Naive thymus-derived CD8-positive, alpha-beta T cell (primary cell): ENCODE measurements at regions not wholly inside any gene's neighbourhood (a gene's known extent, or its start where the extent isn't known, plus 50 kb on each side); places are given as distances from the start of the nearest gene placed in this dataset.
A peak's percentile ranks its signal among the peaks of the same experiment; 100 is the strongest.
"Not testable (repeated sequence)": the region's sequence is repeated elsewhere in the genome, so short reads cannot be mapped to it uniquely, and the experiment has no call there.

Experiments
- ATAC-seq, 2 donors: fragments of 150-1000 bp; cut with Tn5 transposase in 1 of 2; sonication (Bioruptor Pico), chemical (Tn5 transposase) in 1 of 2; 1 replicate in 1 of 2; 2 replicates in 1 of 2; pipeline ENCODE4 v1.10.0; 2021; ENCODE audit warnings: mild to moderate bottlenecking in 2 of 2, moderate library complexity in 2 of 2
- POLR2A ChIA-PET: fragments of 350-600 bp; sonication (Branson Sonifier 250); formaldehyde crosslinking; loops from one replicate; lab custom pipeline; 2021; ENCODE audit warnings: antibody characterized with exemption; lab: Charles Lee
- DNase-seq, 10 donors: peaks; one replicate each; pipeline versions ENCODE4 v3.0.0 to v3.0.0-alpha.2; 2020 to 2022
- H3K27ac Mint-ChIP-seq, 10 donors: one replicate each; pipeline ENCODE4 v1.8.0; 2020 to 2022; ENCODE audit warnings: mild to moderate bottlenecking in 10 of 10, mixed read lengths in 10 of 10, moderate library complexity in 4 of 10, inconsistent platforms in 1 of 10
- H3K27me3 Mint-ChIP-seq, 5 donors: one replicate each; pipeline ENCODE4 v1.8.0; 2021 to 2022; ENCODE audit warnings: mixed read lengths in 5 of 5
- H3K36me3 Mint-ChIP-seq, 3 donors: one replicate each; pipeline ENCODE4 v1.8.0; 2020 to 2022; ENCODE audit warnings: mixed read lengths in 3 of 3, mild to moderate bottlenecking in 2 of 3, inconsistent platforms in 1 of 3
- H3K4me1 Mint-ChIP-seq, 4 donors: one replicate each; pipeline ENCODE4 v1.8.0; 2021 to 2022; ENCODE audit warnings: mixed read lengths in 4 of 4
- H3K4me3 Mint-ChIP-seq, 10 donors: one replicate each; pipeline ENCODE4 v1.8.0; 2020 to 2022; ENCODE audit warnings: mild to moderate bottlenecking in 10 of 10, mixed read lengths in 10 of 10, moderate library complexity in 6 of 10, inconsistent platforms in 1 of 10
- H3K9me3 Mint-ChIP-seq, 9 donors: one replicate each; pipeline ENCODE4 v1.8.0; 2020 to 2022; ENCODE audit warnings: mixed read lengths in 9 of 9, mild to moderate bottlenecking in 3 of 9, inconsistent platforms in 1 of 9, moderate library complexity in 1 of 9

- POLR2A ChIA-PET = no interaction called here
- no peak overlapping the region for H3K27ac Mint-ChIP-seq
These were observed 76.8 kb downstream of the PHLDA1 start for GRCh38 chr12:75954749-75955148.

DNA sequence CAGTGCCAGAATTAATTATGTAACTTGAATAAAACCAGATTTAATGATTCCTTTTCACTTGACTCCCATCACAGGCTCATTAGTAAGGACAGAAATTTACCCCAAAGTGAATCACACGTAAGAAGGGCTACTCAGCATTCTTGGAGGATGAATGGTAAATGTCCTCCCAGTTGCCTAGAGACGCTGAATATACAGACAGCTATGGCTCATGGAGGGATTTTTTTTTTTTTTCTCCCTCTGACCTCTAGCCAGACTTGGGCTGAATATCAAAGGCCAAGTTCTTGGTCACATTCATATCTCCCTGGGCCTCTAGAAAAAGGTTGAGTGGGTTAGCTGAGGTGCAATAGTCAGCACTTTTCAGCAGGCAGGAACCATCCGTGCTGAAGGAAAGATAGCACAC lies 77.5 kb downstream of the PHLDA1 start:
- Mint-ChIP-seq H3K27ac (no peak overlapping the region), H3K4me1 (peaks cover 0 to 6% (median 4%) of the 10 kb centered on the region in 4 donors), H3K27me3 (no peaks in the 10 kb centered on the region), H3K36me3 (no peaks in the 10 kb centered on the region), H3K9me3 (no peaks in the 10 kb centered on the region), H3K4me3 (no peak overlapping the region)
- POLR2A ChIA-PET = no interaction called here
- ATAC-seq (no peak), DNase-seq (no peak)

More at GRCh38 chr12:75954749-75955148, 76.8 kb downstream of the PHLDA1 start:
- ATAC-seq (no peak), DNase-seq (no peak)
- Mint-ChIP-seq H3K36me3 (no peaks in the 10 kb centered on the region), H3K27me3 (no peaks in the 10 kb centered on the region), H3K4me3 (no peak overlapping the region), H3K9me3 (no peaks in the 10 kb centered on the region), H3K4me1 (peaks cover 0 to 10% (median 7%) of the 10 kb centered on the region in 4 donors)

DNA sequence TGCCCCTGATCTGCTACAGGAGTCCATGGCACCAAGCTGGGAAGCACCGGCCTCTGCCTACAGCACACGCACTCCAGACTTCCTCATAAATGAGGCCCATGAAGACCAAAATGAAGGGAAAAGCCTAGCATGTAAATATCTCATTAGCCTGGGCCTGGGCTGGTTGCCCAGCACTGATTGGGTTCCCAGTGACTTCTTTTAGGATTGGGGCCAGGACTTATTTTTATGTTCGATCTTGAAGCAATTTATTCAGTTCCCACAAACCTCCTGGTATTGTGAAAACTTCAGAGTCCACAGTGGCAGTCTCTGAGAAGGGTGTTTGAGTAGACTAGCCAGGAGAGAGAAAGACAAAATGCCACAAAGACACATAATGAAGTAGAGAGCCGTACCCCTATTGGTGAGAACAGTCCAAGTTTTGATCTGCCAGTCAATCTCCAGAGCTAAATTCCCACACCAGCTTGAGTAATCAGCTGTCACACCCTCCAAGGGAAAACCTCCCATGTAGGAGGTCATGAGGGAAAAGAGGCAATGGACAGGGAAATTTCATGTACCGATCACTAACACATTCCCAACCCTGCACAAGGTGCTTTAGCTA lies 78.2 kb downstream of the PHLDA1 start:
- ATAC-seq (no peak), DNase-seq (no peak)
- no peak overlapping the region for H3K27ac Mint-ChIP-seq
- no peak overlapping the region for H3K4me3 Mint-ChIP-seq
- POLR2A ChIA-PET = no interaction called here
- no peaks in the 10 kb centered on the region for H3K27me3 Mint-ChIP-seq
- no peaks in the 10 kb centered on the region for H3K9me3 Mint-ChIP-seq
- no peaks in the 10 kb centered on the region for H3K36me3 Mint-ChIP-seq
- peaks cover 0 to under 1% (median 0%) of the 10 kb centered on the region in 4 donors for H3K4me1 Mint-ChIP-seq

- Mint-ChIP-seq H3K27ac (peak overlapping the region in 1 of 10 donors; percentile 65), H3K9me3 (no peaks in the 10 kb centered on the region), H3K27me3 (no peaks in the 10 kb centered on the region), H3K4me3 (no peak overlapping the region), H3K36me3 (no peaks in the 10 kb centered on the region), H3K4me1 (no peaks in the 10 kb centered on the region)
- DNase-seq (no peak), ATAC-seq (no peak)
- POLR2A ChIA-PET = no interaction called here
These were observed 79.9 kb downstream of the PHLDA1 start for GRCh38 chr12:75951399-75952278.

DNA sequence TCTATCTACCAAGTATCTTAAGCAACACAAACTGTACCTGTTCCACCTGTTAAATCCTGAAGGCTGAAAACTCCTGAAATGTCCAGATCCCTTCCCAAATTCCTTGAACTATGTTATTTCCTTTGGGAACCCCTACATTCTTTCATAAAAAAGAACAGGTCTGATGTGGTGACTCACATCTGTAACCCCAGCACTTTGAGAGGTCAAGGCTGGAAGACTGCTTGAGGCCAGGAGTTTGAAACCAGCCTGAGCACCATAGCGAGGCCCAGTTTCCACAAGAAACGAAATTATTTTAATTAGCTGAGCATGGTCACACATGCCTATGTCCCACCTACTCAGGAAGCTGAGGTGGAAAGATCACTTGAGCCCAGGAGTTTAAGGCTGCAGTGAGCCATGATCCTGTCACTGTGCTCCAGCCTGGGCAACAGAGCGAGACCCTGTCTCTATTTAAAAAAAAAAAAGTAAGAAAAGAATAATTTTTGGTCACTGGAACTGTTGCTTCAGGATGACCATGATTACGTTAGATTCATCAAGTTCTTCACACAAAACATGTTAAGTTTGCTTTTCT lies 84.3 kb downstream of the PHLDA1 start:
- no peaks in the 10 kb centered on the region for H3K36me3 Mint-ChIP-seq
- POLR2A ChIA-PET = no interaction called here
- peaks cover 4 to 18% (median 9%) of the 10 kb centered on the region in 4 donors for H3K4me1 Mint-ChIP-seq
- no peaks in the 10 kb centered on the region for H3K27me3 Mint-ChIP-seq
- no peak overlapping the region for H3K27ac Mint-ChIP-seq
- DNase-seq = no peak
- H3K4me3 Mint-ChIP-seq = no peak overlapping the region
- no peaks in the 10 kb centered on the region for H3K9me3 Mint-ChIP-seq
- ATAC-seq = no peak

- POLR2A ChIA-PET = no interaction called here
- H3K4me1 Mint-ChIP-seq = peaks cover 4 to 18% (median 9%) of the 10 kb centered on the region in 4 donors
- H3K27me3 Mint-ChIP-seq = no peaks in the 10 kb centered on the region
- H3K27ac Mint-ChIP-seq = peak overlapping the region in 1 of 10 donors; percentile 88
- no peaks in the 10 kb centered on the region for H3K36me3 Mint-ChIP-seq
- DNase-seq (no peak), ATAC-seq (no peak)
- no peak overlapping the region for H3K4me3 Mint-ChIP-seq
- no peaks in the 10 kb centered on the region for H3K9me3 Mint-ChIP-seq
These were observed 86.0 kb downstream of the PHLDA1 start for GRCh38 chr12:75945581-75945980.

- ATAC-seq (no peak), DNase-seq (no peak)
- H3K9me3 Mint-ChIP-seq = no peaks in the 10 kb centered on the region
- H3K4me1 Mint-ChIP-seq = peaks cover 4 to 18% (median 9%) of the 10 kb centered on the region in 4 donors
- no peaks in the 10 kb centered on the region for H3K36me3 Mint-ChIP-seq
- POLR2A ChIA-PET = no interaction called here
- H3K27ac Mint-ChIP-seq = peak overlapping the region in 2 of 10 donors; percentile 88 to 94
- no peaks in the 10 kb centered on the region for H3K27me3 Mint-ChIP-seq
- peak overlapping the region in 2 of 10 donors; percentile 65 to 72 for H3K4me3 Mint-ChIP-seq
These were observed 86.6 kb downstream of the PHLDA1 start for GRCh38 chr12:75944905-75945432.

DNA sequence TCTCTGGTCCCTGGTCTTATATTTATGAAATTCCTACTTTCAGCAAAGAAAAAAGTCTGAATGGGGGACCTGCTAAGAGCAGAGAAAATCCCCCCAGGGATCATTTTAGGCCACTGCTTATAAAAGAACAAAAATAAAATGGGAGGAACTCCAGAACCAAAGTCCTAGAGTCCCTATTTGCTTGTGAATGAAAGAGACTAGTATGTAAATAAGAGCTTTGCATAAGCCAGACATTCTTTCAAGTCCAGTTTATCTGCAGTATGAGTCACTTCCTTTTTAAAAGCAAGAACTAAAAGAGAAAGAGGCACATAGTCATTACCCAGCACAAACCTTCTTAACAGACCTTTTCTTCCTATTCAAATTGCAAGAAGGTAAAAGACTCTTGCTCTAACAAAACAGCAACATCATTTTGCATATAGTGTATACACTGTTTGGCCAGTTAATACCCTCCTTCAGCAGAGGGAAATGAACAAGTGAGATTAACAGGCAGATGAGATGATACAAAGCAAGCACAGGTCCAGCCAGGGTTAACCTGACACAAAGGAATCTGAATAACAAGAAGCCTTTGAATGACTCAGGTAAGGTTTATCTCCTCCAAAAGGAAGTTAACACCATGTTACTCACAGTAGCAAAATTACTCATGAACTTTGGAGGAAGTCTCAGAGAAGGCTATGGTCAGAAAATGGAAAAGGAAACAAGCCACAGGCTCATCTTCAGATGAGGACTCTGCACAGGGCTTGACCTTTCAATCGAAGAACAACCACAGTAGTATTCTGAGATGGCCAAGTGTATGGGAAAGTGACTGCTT lies 87.3 kb downstream of the PHLDA1 start:
- Mint-ChIP-seq H3K4me3 (peak overlapping the region in 4 of 10 donors; percentile 4 to 72 (median 49)), H3K27ac (peak overlapping the region in 5 of 10 donors; percentile 6 to 94 (median 79)), H3K36me3 (no peaks in the 10 kb centered on the region), H3K27me3 (no peaks in the 10 kb centered on the region), H3K4me1 (peaks cover 4 to 18% (median 9%) of the 10 kb centered on the region in 4 donors), H3K9me3 (no peaks in the 10 kb centered on the region)
- DNase-seq = no peak
- POLR2A ChIA-PET = no interaction called here
- ATAC-seq = peak; percentile 73 to 91

DNA sequence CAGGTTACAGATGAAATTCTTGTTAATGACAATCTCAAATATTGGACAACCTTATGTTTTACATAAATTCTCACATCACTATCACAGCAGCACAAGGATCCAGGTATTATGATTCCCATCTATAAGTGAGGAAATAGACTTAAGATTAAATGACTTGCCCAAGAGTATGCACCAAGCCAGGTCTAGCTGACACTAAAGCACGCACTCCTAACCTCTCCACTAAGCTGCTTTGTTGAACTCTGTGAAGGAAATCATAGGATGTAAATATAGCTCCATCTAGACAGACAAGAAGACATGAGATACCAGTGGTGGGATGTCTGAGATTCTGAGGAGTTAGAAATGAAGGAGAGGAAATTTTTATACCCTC lies 87.9 kb downstream of the PHLDA1 start:
- Mint-ChIP-seq H3K27ac (peak overlapping the region in 3 of 10 donors; percentile 79 to 94 (median 88)), H3K27me3 (no peaks in the 10 kb centered on the region), H3K4me3 (peak overlapping the region in 2 of 10 donors; percentile 65 to 72), H3K36me3 (no peaks in the 10 kb centered on the region), H3K9me3 (no peaks in the 10 kb centered on the region), H3K4me1 (peaks cover 4 to 18% (median 9%) of the 10 kb centered on the region in 4 donors)
- no peak for DNase-seq
- ATAC-seq = no peak
- POLR2A ChIA-PET = no interaction called here

DNA sequence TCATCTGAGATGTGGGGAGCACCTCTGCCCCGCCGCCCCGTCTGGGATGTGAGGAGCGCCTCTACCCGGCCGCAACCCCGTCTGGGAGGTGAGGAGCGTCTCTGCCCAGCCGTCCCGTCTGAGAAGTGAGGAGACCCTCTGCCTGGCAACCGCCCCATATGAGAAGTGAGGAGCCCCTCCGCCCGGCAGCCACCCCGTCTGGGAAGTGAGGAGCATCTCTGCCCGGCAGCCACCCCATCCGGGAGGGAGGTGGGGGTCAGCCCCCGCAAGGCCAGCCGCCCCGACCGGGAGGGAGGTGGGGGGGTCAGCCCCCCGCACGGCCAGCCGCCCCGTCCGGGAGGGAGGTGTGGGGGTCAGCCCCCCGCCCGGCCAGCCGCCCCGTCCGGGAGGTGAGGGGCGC lies 89.9 kb downstream of the PHLDA1 start:
- H3K27ac Mint-ChIP-seq, POLR2A ChIA-PET, H3K4me3 Mint-ChIP-seq, ATAC-seq, H3K27me3 Mint-ChIP-seq, H3K36me3 Mint-ChIP-seq, DNase-seq, H3K9me3 Mint-ChIP-seq: not testable (repeated sequence)
- peaks cover 4 to 18% (median 9%) of the 10 kb centered on the region in 4 donors for H3K4me1 Mint-ChIP-seq

DNA sequence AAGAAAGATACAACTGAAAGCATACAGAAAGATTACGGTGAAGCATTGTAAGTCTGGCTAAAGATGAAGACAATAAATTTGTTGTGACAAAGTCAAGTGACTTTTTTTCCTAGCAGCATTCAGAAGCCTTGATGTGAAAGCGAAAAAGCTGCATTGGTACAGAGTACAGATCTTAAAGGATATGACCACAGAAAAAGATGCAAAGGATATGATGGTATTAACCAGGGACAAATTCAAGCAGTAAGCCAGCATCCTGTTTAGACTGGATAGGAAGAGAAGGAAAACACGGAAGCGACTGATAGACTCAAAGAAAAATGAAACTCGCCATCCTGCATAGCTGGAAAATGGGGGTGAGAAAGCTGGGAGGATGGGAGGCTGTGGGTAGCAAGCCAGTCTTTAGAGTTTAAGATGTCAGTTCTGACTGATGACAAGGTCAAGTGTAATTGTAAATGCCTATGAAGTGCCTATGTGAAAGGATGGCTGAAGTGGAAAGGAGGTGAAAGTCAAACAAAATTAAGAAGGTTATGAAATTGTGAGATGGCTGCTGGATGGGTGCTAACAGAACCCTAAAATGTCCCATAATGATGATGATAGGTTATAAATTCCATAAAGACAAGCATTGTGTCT lies 92.4 kb downstream of the PHLDA1 start:
- Mint-ChIP-seq H3K4me3 (no peak overlapping the region), H3K27me3 (no peaks in the 10 kb centered on the region), H3K9me3 (no peaks in the 10 kb centered on the region), H3K36me3 (no peaks in the 10 kb centered on the region), H3K4me1 (peaks cover 3 to 20% (median 7%) of the 10 kb centered on the region in 4 donors), H3K27ac (no peak overlapping the region)
- no peak for ATAC-seq
- POLR2A ChIA-PET = no interaction called here
- no peak for DNase-seq

GRCh38 chr12:75938189-75938588 lies 93.4 kb downstream of the PHLDA1 start:
- no peak for DNase-seq
- POLR2A ChIA-PET = no interaction called here
- H3K9me3 Mint-ChIP-seq = no peaks in the 10 kb centered on the region

More at GRCh38 chr12:75938189-75938588, 93.4 kb downstream of the PHLDA1 start:
- peaks cover 0 to 19% (median 4%) of the 10 kb centered on the region in 4 donors for H3K4me1 Mint-ChIP-seq
- no peak overlapping the region for H3K27ac Mint-ChIP-seq
- H3K27me3 Mint-ChIP-seq = no peaks in the 10 kb centered on the region
- ATAC-seq = no peak
- no peaks in the 10 kb centered on the region for H3K36me3 Mint-ChIP-seq
- H3K4me3 Mint-ChIP-seq = no peak overlapping the region
